ENCODE measurements at regions not wholly inside any gene's neighbourhood (a gene's known extent, or its start where the extent isn't known, plus 50 kb on each side); places are given as distances from the start of the nearest gene placed in this dataset.

GRCh38 chr7:115868369-115868768 lies 162.2 kb downstream of the TFEC start:
- DNase-seq (ENCODE audit: low read depth, low spot score) (no peak), FAIRE-seq (no peak)
- intact Hi-C loops (cut with micrococcal nuclease) (loop anchor here (5.0 kb wide), 1 partner anchor 254 kb away; no protein-coding TSS in a partner anchor), dilution Hi-C loops (cut with MboI; ENCODE audit: extremely low pct_ligation_motif_present, low sequenced_read_pairs) (no loop called here)
- H3K4me3 ChIP-seq (replicated peaks in 1 of 3; ENCODE audit: insufficient read depth in 1 of 3, low read depth in 1 of 3, low read length in 3 of 3) = no peak overlapping the region
- no peaks in the 10 kb centered on the region for H3K36me3 ChIP-seq (ENCODE audit: control insufficient read depth in 2 of 2, extremely low read depth in 1 of 2, insufficient read depth in 2 of 2, low read length in 2 of 2)
- no peak overlapping the region for H3K4me2 ChIP-seq (ENCODE audit: insufficient read depth, low read length)
- H3K27ac ChIP-seq (ENCODE audit: insufficient read depth, low read depth, low read length) = no peak overlapping the region
- H3K9me1 ChIP-seq (replicated peaks; ENCODE audit: control insufficient read depth, extremely low read depth, insufficient read depth, low read length) = no peaks in the 10 kb centered on the region
- H3K9me3 ChIP-seq (replicated peaks; ENCODE audit: control insufficient read depth, insufficient read depth, low read length) = no peaks in the 10 kb centered on the region
- H4K20me1 ChIP-seq (replicated peaks; ENCODE audit: control insufficient read depth, extremely low read depth, insufficient read depth, low read length) = no peaks in the 10 kb centered on the region
- H3K79me2 ChIP-seq (ENCODE audit: control insufficient read depth, insufficient read depth, low read length) = no peaks in the 10 kb centered on the region
- BruUV-seq (replicated peaks) = no TSS peak
- H2AFZ ChIP-seq (ENCODE audit: low read depth, low read length) = no peak overlapping the region
- peaks cover 0 to 2% of the 10 kb centered on the region in 2 experiments for H3K27me3 ChIP-seq (ENCODE audit: control insufficient read depth in 2 of 2, insufficient read depth in 2 of 2, low read length in 2 of 2)
- TF ChIP-seq EZH2 (IDR thresholded peaks at IDR 0.05; ENCODE audit: borderline replicate concordance, low read depth, low read length, severe bottlenecking) (no peak), POLR2A (IDR thresholded peaks at IDR 0.05; ENCODE audit: low read depth, low read length) (no peak), CTCF (IDR thresholded peaks at IDR 0.05; ENCODE audit: extremely low read depth in 1 of 2, insufficient read depth in 1 of 2, low read depth in 1 of 2, low read length in 2 of 2) (no peak), POLR2AphosphoS5 (IDR thresholded peaks at IDR 0.05; ENCODE audit: insufficient read depth, low read depth, low read length) (no peak), MAX (IDR thresholded peaks at IDR 0.05; ENCODE audit: insufficient read depth, insufficient read length) (no peak), FOS (IDR thresholded peaks at IDR 0.05; ENCODE audit: borderline replicate concordance, insufficient read depth, low read length) (no peak), GATA2 (IDR thresholded peaks at IDR 0.05; ENCODE audit: insufficient read depth, insufficient read length, low read depth, low read length) (no peak), MYC (IDR thresholded peaks at IDR 0.05; ENCODE audit: low read depth, low read length) (no peak), JUN (IDR thresholded peaks at IDR 0.05; ENCODE audit: borderline replicate concordance, insufficient read depth, insufficient read length, low read depth) (no peak)
- no peaks in the 10 kb centered on the region for H3K4me1 ChIP-seq (ENCODE audit: control insufficient read depth, extremely low read depth, insufficient read depth, low read length)
- ChIA-PET CTCF (no interaction called here), POLR2A (no interaction called here)
- H3K9ac ChIP-seq (replicated peaks; ENCODE audit: extremely low read depth, insufficient read depth, low read length) = no peak overlapping the region

Measured in endothelial cell of umbilical vein (primary cell).